HepG2 (cell line): ENCODE measurements at regions not wholly inside any gene's neighbourhood (a gene's known extent, or its start where the extent isn't known, plus 50 kb on each side); places are given as distances from the start of the nearest gene placed in this dataset.

Source experiments
- ATAC-seq: fragments of 200-7000 bp; cut with Tn5 transposase; 3 replicates; pipeline ENCODE4 v1.9.1; 2020; ENCODE audit warnings: mild to moderate bottlenecking, moderate library complexity
- BruUV-seq: library from RNA; stranded (reverse); fragments of 400-500 nt; replicated peaks from 2 replicates; lab custom pipeline; 2021; lab: Mats Ljungman, UMichigan
- CTCF ChIA-PET: fragments of 300-600 bp; formaldehyde crosslinking; extraction: SDS; loops from one replicate; lab custom pipeline; 2021; ENCODE audit warnings: low total read pairs, inconsistent platforms, low intra/inter-chr PET ratio; lab: Yijun Ruan, JAX
- POLR2A ChIA-PET: fragments of 350-600 bp; sonication (Branson Sonifier 250); formaldehyde crosslinking; loops from one replicate; lab custom pipeline; 2020; ENCODE audit warnings: antibody characterized with exemption, inconsistent platforms; lab: Yijun Ruan, JAX
- DNase-seq: peaks from one replicate; pipeline ENCODE4 v3.0.0-alpha.2; 2015; ENCODE audit warnings: low spot score
- FAIRE-seq: peaks from 3 replicates; lab custom pipeline; 2011; peaks lifted over from hg19 to GRCh38; lab: Jason Lieb, UNC
- H2AFZ ChIP-seq: one replicate; pipeline ENCODE4 v1.6.1; 2011; ENCODE audit warnings: low read length, inconsistent platforms
- H3K27ac ChIP-seq: fragments of 300-600 bp; 3 replicates; pipeline ENCODE4 v1.8.0; 2011; ENCODE audit warnings: mixed run types, mild to moderate bottlenecking, mixed read lengths, low read length, inconsistent platforms; ENCODE audit not compliant: insufficient read depth; ENCODE audit errors: extremely low read length
- H3K27me3 ChIP-seq, 2 experiments: fragments of 200-600 bp in 1 of 2; 2 replicates in 1 of 2; 3 replicates in 1 of 2; pipeline versions ENCODE4 v1.6.0 to v1.8.0; 2011; ENCODE audit warnings: low read length in 2 of 2, mild to moderate bottlenecking in 2 of 2, moderate library complexity in 2 of 2, inconsistent platforms in 1 of 2; ENCODE audit not compliant: insufficient read depth in 2 of 2, control insufficient read depth in 1 of 2
- H3K36me3 ChIP-seq, 2 experiments: fragments of 200-600 bp in 1 of 2; replicated peaks in 1 of 2; 2 replicates in 1 of 2; 3 replicates in 1 of 2; pipeline versions ENCODE4 v1.5.1 to v1.8.0; 2011; ENCODE audit warnings: low read length in 2 of 2, inconsistent platforms in 1 of 2; ENCODE audit not compliant: insufficient read depth in 2 of 2, control insufficient read depth in 1 of 2
- H3K4me1 ChIP-seq: 2 replicates; pipeline ENCODE4 v1.5.1; 2012; ENCODE audit warnings: low read length, inconsistent platforms; ENCODE audit not compliant: insufficient read depth
- H3K4me2 ChIP-seq: 2 replicates; pipeline ENCODE4 v1.6.0; 2011; ENCODE audit warnings: low read depth, low read length, inconsistent platforms
- H3K4me3 ChIP-seq, 3 experiments: fragments of 200-600 bp in 1 of 3; sonication (generic), shearing (Covaris generic) in 1 of 3; replicated peaks in 1 of 3; 2 replicates each; pipeline ENCODE4 v1.5.1; 2011 to 2016; ENCODE audit warnings: low read length in 3 of 3, inconsistent platforms in 2 of 3, low read depth in 2 of 3, mild to moderate bottlenecking in 2 of 3, control low read depth in 1 of 3, mixed read lengths in 1 of 3; ENCODE audit not compliant: insufficient read depth in 1 of 3
- H3K79me2 ChIP-seq: one replicate; pipeline ENCODE4 v1.6.1; 2011; ENCODE audit warnings: low read length, inconsistent platforms; ENCODE audit not compliant: insufficient read depth
- H3K9ac ChIP-seq: 2 replicates; pipeline ENCODE4 v1.6.0; 2011; ENCODE audit warnings: mild to moderate bottlenecking, low read depth, low read length, inconsistent platforms; ENCODE audit not compliant: insufficient read depth
- H3K9me3 ChIP-seq: 2 replicates; pipeline ENCODE4 v1.5.1; 2012; ENCODE audit warnings: mild to moderate bottlenecking, low read length
- H4K20me1 ChIP-seq: 2 replicates; pipeline ENCODE4 v1.6.0; 2011; ENCODE audit warnings: inconsistent platforms, mild to moderate bottlenecking, low read length, moderate library complexity; ENCODE audit not compliant: insufficient read depth
- NFE2L2 ChIP-seq: fragments of 150-350 bp; IDR thresholded peaks from 2 replicates; pipeline ENCODE4 v1.6.1; 2014; ENCODE audit warnings: low read length
- POLR2AphosphoS5 ChIP-seq: IDR thresholded peaks from 2 replicates; pipeline ENCODE4 v1.6.1; 2012; ENCODE audit warnings: low read depth, low read length
- PTBP1 ChIP-seq: fragments of 200-400 bp; formaldehyde crosslinking; IDR thresholded peaks from 2 replicates; pipeline ENCODE4 v1.6.1; 2018; ENCODE audit warnings: low read length, low read depth; ENCODE audit not compliant: poor library complexity, severe bottlenecking
- SRSF1 ChIP-seq: fragments of 200-400 bp; formaldehyde crosslinking; optimal IDR thresholded peaks from 2 replicates; pipeline ENCODE3; 2017; ENCODE audit warnings: mild to moderate bottlenecking, low read depth, low read length, moderate library complexity
- ZBTB42 ChIP-seq: sonication (generic); formaldehyde crosslinking; IDR thresholded peaks from 2 replicates; pipeline ENCODE4 v1.5.0; 2020; ENCODE audit warnings: mild to moderate bottlenecking, missing genetic modification reagents
- ZNF501 ChIP-seq: sonication (generic); formaldehyde crosslinking; IDR thresholded peaks from 2 replicates; pipeline ENCODE4 v1.5.1; 2020; ENCODE audit warnings: mild to moderate bottlenecking, moderate library complexity, missing genetic modification reagents
- ZNF879 ChIP-seq: sonication (generic); formaldehyde crosslinking; IDR thresholded peaks from 2 replicates; pipeline ENCODE4 v1.8.1; 2023; ENCODE audit warnings: missing genetic modification reagents
- whole genome bisulfite sequencing: methylation state at CpG from one replicate; pipeline ENCODE4 v1.1.6; 2017; ENCODE audit warnings: low lambda C conversion rate; 5-methylcytosine and 5-hydroxymethylcytosine counted together
- in situ Hi-C: cut with HindIII; loops from 2 replicates; pipeline ENCODE4 v1.10.0; 2017; ENCODE audit warnings: low pct_unique_long_range_greater_than_20kb; ENCODE audit not compliant: extremely low pct_ligation_motif_present
- intact Hi-C: fragments of 100-400 bp; cut with micrococcal nuclease; formaldehyde crosslinking; loops from one replicate; pipeline ENCODE4 v1.10.0; 2022; ENCODE audit not compliant: unreplicated experiment
- TF ChIP-seq, protein P1 (sequence below): fragments of 450-650 bp; IDR thresholded peaks from 2 replicates; pipeline ENCODE4 v1.6.1; 2017; ENCODE audit warnings: mild to moderate bottlenecking
- TF ChIP-seq, protein P2 (sequence below): sonication (generic); formaldehyde crosslinking; IDR thresholded peaks from 2 replicates; pipeline ENCODE4 v1.5.0; 2020; ENCODE audit warnings: missing genetic modification reagents, mild to moderate bottlenecking, borderline replicate concordance
- TF ChIP-seq, protein P3 (sequence below): sonication (generic); formaldehyde crosslinking; IDR thresholded peaks from 2 replicates; pipeline ENCODE4 v1.8.1; 2023; ENCODE audit warnings: mild to moderate bottlenecking, inconsistent platforms, moderate library complexity, missing genetic modification reagents, borderline replicate concordance

DNA sequence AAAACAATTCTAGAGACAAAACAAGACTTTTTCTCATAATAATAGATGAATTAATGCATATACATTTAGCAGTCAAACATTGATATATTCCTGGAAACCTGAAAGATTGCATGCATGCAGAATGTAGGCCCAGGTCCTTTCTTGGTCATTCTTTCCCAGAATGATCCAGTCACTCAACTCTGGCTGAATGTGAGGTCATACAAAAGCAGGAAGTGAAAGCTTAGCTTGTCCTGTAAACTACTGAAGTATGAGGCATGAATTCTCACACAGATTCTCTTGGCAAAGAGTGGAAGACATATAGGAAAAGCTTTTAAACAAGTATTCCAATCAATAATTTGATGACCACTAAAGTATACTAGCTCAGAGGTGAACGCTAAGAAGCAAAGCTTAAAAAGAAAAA, 253.9 kb downstream of the PPP1R3A start:
- DNase-seq: no peak
- H3K4me2 ChIP-seq: no peak overlapping the region
- H3K9ac ChIP-seq: no peak overlapping the region
- ChIA-PET CTCF (no interaction called here), POLR2A (no interaction called here)
- peaks cover 22% of the 10 kb centered on the region for H3K9me3 ChIP-seq
- H3K4me3 ChIP-seq: no peak overlapping the region
- intact Hi-C loops (no loop called here), in situ Hi-C loops (no loop called here)
- H3K79me2 ChIP-seq: no peaks in the 10 kb centered on the region
- FAIRE-seq: no peak
- no TSS peak for BruUV-seq
- WGBS: 0% methylated on average over 1 of the region's 1 CpG
- H3K27ac ChIP-seq: no peak overlapping the region
- H3K27me3 ChIP-seq: no peaks in the 10 kb centered on the region
- no peaks in the 10 kb centered on the region for H3K36me3 ChIP-seq
- H3K4me1 ChIP-seq: no peaks in the 10 kb centered on the region
- no peak overlapping the region for H2AFZ ChIP-seq
- no peak for ATAC-seq
- TF ChIP-seq, protein P1, sequence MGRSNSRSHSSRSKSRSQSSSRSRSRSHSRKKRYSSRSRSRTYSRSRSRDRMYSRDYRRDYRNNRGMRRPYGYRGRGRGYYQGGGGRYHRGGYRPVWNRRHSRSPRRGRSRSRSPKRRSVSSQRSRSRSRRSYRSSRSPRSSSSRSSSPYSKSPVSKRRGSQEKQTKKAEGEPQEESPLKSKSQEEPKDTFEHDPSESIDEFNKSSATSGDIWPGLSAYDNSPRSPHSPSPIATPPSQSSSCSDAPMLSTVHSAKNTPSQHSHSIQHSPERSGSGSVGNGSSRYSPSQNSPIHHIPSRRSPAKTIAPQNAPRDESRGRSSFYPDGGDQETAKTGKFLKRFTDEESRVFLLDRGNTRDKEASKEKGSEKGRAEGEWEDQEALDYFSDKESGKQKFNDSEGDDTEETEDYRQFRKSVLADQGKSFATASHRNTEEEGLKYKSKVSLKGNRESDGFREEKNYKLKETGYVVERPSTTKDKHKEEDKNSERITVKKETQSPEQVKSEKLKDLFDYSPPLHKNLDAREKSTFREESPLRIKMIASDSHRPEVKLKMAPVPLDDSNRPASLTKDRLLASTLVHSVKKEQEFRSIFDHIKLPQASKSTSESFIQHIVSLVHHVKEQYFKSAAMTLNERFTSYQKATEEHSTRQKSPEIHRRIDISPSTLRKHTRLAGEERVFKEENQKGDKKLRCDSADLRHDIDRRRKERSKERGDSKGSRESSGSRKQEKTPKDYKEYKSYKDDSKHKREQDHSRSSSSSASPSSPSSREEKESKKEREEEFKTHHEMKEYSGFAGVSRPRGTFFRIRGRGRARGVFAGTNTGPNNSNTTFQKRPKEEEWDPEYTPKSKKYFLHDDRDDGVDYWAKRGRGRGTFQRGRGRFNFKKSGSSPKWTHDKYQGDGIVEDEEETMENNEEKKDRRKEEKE: no peak
- TF ChIP-seq PTBP1 (no peak), ZNF501 (CRISPR knock-in tag) (no peak), ZNF879 (CRISPR knock-in tag) (no peak), SRSF1 (no peak)
- H4K20me1 ChIP-seq: no peaks in the 10 kb centered on the region

DNA sequence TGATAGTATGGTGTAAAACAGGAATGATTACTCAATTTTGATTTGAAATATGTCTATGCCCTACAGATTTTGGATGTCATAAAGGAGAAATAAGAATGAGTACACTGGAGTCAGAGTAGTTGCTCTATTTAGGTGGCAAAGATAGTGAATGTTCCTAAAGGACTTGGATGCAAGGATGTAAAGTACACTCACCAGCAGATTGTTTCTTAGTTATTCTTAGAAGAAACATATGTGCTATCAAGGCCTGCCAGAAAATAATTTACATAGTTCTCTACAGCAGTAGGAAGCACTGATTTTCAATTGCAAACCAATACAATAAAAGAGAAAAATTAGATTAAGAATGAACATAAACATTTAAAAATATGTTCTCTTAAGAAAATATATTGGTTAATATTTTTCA, 259.4 kb downstream of the PPP1R3A start:
- ATAC-seq (no peak), DNase-seq (no peak), FAIRE-seq (no peak)
- Histone ChIP-seq H3K27ac (no peak overlapping the region), H3K27me3 (no peaks in the 10 kb centered on the region), H3K9me3 (no peaks in the 10 kb centered on the region), H3K79me2 (no peaks in the 10 kb centered on the region), H3K9ac (no peak overlapping the region), H3K4me1 (no peaks in the 10 kb centered on the region), H3K4me3 (no peak overlapping the region), H4K20me1 (no peaks in the 10 kb centered on the region), H2AFZ (no peak overlapping the region), H3K36me3 (no peaks in the 10 kb centered on the region), H3K4me2 (no peak overlapping the region)
- POLR2A ChIA-PET: no interaction called here
- intact Hi-C loops: no loop called here
- no TSS peak for BruUV-seq
- CTCF ChIA-PET: no interaction called here
- in situ Hi-C loops: no loop called here
- TF ChIP-seq ZBTB42 (CRISPR knock-in tag): no peak
- TF ChIP-seq POLR2AphosphoS5: no peak
- TF ChIP-seq, protein P2, sequence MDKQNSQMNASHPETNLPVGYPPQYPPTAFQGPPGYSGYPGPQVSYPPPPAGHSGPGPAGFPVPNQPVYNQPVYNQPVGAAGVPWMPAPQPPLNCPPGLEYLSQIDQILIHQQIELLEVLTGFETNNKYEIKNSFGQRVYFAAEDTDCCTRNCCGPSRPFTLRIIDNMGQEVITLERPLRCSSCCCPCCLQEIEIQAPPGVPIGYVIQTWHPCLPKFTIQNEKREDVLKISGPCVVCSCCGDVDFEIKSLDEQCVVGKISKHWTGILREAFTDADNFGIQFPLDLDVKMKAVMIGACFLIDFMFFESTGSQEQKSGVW: no peak
- TF ChIP-seq, protein P3, sequence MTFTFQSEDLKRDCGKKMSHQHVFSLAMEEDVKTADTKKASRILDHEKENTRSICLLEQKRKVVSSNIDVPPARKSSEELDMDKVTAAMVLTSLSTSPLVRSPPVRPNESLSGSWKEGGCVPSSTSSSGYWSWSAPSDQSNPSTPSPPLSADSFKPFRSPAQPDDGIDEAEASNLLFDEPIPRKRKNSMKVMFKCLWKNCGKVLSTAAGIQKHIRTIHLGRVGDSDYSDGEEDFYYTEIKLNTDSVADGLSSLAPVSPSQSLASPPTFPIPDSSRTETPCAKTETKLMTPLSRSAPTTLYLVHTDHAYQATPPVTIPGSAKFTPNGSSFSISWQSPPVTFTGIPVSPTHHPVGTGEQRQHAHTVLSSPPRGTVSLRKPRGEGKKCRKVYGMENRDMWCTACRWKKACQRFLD (CRISPR knock-in tag): no peak
- no peak for TF ChIP-seq NFE2L2
